HK-2 (cell line): ENCODE measurements at regions not wholly inside any gene's neighbourhood (a gene's known extent, or its start where the extent isn't known, plus 50 kb on each side); places are given as distances from the start of the nearest gene placed in this dataset.
A peak's percentile ranks its signal among the peaks of the same experiment; 100 is the strongest.
"Not testable (repeated sequence)": the region's sequence is repeated elsewhere in the genome, so short reads cannot be mapped to it uniquely, and the experiment has no call there.

Source experiments
- DNase-seq: peaks from one replicate; pipeline ENCODE4 v3.0.0-alpha.2; 2018; ENCODE audit not compliant: unreplicated experiment

- no peak for DNase-seq
These were observed 876.4 kb downstream of the NR2F1-AS1 start for GRCh38 chr5:92704590-92704989.

- DNase-seq, result no peak
These were observed 877.0 kb downstream of the NR2F1-AS1 start for GRCh38 chr5:92703976-92704375.

DNA sequence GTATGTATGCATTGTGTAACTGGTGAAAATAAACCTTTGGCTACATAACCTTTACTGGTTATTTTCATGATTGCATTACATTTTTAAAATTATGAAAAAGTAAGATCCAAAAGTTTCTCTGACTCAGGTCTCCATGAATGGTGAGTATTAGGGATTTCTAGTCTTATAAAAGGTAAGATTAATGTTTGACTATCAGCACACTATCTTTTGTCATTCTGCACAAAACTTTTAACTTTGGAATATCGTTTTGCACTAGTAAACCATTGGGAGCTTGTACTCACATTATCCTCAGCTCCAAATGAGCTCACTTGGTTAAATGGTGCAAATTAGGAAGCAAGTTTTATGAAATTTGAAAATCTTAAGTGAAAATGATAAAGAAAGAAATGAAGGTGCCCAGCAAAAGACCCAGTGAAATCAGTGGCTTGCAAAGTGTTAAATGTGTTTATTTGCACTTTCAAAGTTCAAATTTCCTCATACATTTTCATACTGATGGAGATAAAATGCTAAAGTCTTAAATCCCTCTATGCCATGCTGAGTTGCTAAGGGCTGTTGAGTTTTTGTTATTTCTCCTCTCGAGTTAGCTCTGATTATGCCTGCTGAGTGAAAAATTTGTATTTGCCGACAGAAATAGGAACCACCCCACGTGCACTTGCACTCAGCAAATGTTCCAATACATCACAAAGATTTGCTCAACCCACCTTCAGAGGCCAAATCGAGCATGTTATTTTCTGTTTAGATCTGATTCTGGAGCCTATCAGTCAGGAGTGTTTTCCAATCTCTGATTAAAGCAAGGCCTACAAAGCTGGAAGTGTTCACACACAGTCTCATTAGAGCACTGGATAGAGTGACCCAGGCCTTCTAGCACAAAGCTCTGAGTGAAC is 885.7 kb downstream of the NR2F1-AS1 start:
- DNase-seq, result no peak

- no peak for DNase-seq
These were observed 887.0 kb downstream of the NR2F1-AS1 start for GRCh38 chr5:92694067-92694466.

DNA sequence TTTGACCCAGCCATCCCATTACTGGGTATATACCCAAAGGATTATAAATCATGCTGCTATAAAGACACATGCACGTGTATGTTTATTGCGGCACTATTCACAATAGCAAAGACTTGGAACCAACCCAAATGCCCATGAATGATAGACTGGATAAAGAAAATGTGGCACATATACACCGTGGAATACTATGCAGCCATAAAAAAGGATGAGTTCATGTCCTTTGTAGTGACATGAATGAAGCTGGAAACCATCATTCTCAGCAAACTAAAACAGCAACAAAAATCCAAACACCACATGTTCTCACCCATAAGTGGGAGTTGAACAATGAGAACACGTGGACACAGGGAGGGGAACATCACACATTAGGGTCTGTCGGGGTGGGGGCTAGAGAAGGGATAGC is 889.1 kb downstream of the NR2F1-AS1 start:
- DNase-seq, result not testable (repeated sequence)

GRCh38 chr5:92687821-92688722 is 892.9 kb downstream of the NR2F1-AS1 start:
- no peak for DNase-seq

DNA sequence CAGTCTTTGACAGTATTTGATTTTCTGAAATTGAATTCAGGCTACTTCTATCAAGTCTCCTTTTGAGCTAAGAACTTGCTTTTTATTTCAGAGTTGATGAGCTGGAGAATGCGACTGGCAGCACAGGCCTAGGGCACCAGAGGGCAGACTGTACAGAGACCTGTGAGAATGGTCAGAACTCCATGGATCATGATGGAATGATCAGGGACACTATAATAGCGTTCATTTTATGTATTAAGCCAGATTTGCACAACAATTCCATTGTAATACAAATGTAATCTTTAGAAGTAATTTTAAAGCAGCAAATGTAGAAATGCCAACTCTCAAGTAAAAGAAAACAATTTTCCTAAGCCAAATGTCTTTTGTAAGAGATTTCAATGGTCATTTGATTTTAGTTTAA is 902.4 kb downstream of the NR2F1-AS1 start:
- DNase-seq, result no peak

- no peak for DNase-seq
These were observed 904.5 kb downstream of the NR2F1-AS1 start for GRCh38 chr5:92676215-92677165.

- DNase-seq, result no peak
These were observed 906.7 kb downstream of the NR2F1-AS1 start for GRCh38 chr5:92674321-92674720.

DNA sequence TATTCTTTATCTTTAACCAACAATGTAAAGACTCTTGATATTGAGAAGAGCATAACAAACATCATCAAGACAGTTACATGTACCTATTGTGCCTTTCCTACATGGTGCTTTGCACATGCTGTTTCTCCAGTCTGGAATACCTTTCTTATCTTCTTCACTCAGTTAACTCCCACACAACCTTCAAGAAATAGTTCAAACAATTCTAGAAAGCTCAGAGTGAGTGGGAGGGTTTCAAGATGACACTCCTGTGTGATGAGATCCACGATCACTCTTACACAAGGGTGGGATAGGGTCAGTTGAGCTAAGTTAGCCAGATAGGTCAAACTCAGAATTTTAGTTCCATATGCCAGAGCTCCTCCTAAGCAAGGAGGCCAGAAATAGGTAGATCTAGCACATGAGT is 915.5 kb downstream of the NR2F1-AS1 start:
- DNase-seq, result no peak

DNA sequence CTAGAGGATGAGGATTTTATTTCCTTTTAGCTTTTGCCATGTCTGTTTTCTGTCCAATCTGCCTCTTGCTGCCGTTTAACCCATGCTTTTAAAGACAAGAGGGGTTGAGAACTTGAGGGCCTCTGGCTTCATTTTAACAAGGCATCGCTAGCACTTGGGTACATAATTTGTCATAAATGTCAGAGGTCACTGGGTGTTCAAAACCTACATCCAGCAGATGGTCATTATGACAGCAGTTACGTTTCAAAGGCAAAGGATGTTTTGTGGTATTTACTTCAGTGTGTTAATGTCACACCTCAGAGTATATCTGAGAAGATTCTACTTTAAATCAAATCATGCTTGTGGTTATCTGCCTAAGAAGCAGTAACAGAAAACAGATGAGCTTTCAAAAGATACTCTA is 918.3 kb downstream of the NR2F1-AS1 start:
- DNase-seq, result no peak

- no peak for DNase-seq
These were observed 921.8 kb downstream of the NR2F1-AS1 start for GRCh38 chr5:92659246-92659645.

DNA sequence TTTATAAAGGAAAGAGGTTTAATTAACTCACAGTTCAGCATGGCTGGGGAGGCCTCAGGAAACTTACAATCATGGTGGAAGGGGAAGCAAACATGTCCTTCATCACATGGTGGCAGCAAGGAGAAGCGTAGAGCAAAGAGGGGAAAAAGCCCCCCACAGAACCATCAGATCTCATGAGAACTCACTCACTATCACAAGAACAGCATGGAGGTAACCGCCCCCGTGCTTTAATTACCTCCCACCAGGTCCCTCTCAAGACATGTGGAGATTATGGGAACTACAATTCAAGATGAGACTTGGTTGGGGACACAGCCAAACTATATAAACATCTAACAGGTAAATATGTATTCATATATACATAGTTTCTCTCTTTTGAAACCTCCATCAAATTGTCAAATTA is 926.4 kb downstream of the NR2F1-AS1 start:
- not testable (repeated sequence) for DNase-seq

DNA sequence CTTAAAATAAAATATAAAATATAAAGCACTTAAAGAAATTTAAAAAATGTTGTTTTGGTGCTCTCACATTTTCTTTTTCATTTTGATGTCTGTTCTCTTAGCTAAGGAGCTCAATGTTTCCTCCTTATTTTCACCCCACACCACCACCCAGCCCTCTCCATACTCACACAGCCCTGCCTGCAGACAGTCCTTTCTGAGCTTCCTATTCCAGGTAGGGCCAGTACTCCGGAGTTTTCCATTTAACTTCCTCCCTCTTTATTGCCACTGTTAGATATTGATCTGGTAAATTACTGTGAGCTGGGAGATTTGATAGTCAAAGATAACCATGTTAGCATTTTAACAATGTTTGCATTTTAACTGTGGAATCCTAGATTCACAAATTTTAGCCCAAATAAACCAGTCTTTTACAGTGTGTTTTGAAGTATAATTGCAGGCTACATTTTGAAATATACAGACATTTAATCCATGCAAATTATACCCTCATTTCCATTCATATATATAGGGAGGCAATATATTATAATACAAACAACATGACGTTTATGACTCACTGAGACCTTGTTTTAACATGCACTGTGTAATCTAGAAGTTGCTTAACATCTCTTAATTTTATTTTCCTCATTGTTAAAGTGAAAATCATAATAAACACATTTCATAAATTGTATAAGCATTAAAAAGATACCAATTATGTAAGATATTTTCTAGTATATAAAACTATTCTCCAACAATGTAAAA is 927.1 kb downstream of the NR2F1-AS1 start:
- no peak for DNase-seq

GRCh38 chr5:92652756-92653155 is 928.3 kb downstream of the NR2F1-AS1 start:
- DNase-seq, result no peak

- DNase-seq, result no peak
These were observed 936.6 kb downstream of the NR2F1-AS1 start for GRCh38 chr5:92644266-92644886.

DNA sequence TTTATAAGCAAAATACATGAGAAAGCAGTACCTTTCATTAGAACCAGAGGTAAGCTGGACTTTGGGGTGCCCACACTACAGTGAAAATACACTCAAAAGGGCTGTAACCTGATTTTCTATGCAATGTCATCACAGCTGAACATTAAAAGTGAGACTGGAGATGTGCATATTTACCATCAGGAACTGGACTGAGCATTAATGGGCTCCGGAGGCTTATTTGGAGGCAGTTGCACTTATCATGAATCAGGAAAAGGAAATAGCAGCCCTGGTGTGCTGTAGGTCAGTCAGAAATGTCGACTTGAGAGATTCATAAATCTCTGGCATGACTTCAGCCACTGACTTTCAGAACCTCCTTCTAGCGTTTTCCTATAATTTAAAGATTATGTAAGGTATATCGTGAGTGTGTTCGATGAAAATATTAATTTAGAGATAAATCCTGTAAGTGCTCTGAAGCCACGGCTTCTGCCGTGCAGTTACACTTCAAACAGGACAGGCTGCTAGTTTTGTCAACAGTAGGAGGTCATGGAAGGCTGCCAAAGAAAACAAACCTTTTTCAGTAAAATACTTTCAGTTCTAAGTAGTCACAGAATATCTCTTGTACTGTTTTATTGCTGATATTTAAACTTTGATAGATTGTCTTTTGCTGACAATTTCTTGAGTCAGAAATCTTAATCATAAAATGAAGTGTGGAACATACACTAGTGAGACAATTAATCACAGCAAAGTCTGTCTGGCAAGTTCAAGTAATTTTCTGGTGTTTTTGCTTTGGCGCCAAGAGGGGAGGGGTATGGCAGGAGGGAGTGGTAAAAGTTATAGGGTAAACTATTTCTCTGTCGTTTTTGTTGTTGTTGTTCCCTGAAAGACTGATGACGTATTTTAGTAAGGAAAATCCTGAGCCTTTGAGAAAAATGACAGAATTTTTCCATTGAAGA is 939.7 kb downstream of the NR2F1-AS1 start:
- peak; percentile 1 for DNase-seq

DNA sequence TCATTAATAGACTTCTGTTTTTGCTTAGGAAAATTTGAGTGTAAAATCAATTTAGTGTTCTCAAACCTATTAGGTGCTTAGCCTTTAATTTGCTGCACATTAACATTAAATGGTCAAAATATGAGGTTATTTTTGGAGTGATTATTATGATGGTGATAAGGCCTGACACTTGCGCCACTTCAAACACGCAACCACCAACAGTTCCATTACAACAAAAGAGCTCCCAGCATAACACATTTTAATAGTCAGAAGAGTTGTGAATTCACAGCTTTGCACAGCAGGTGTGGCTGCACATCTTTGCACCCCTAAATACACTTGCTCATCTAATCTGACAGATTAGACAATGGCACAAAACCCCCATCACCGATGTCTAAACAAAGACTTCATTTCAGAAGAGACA is 940.7 kb downstream of the NR2F1-AS1 start:
- DNase-seq, result no peak

DNA sequence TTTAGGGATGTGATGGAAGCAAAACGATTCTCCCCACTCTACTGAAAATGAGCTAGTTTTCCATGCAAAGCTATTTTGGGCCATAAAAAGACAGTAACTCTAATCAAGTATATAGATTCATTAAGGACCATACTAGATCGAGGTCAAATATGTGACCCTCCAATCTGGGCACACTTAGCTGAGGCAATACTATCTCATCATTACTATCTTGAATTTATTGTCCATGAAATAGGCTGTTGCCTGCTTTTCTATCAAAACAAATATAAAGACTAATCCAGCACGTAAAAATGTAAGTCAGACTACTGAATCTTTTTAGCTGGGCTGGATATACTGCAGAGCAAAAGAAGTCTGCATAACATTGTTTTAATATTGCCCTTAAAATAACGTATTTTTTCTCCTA is 943.1 kb downstream of the NR2F1-AS1 start:
- no peak for DNase-seq
